NCI-H1930 (cell line): ENCODE measurements at regions not wholly inside any gene's neighbourhood (a gene's known extent, or its start where the extent isn't known, plus 50 kb on each side); places are given as distances from the start of the nearest gene placed in this dataset.

Experiments
- DNase-seq, 2 experiments: peaks; one replicate each; lab custom pipeline; 2025; lab: John Stamatoyannopoulos, UW

- DNase-seq = no peak
Observed at GRCh38 chr2:9681427-9681817, 50.6 kb upstream of the YWHAQ start.

GRCh38 chr2:9685637-9686036, 54.8 kb upstream of the YWHAQ start:
- DNase-seq = no peak

GRCh38 chr2:9686061-9686460, 55.3 kb upstream of the YWHAQ start:
- no peak for DNase-seq

- no peak for DNase-seq
Observed at GRCh38 chr2:9690252-9690651, 59.5 kb upstream of the YWHAQ start.

- no peak for DNase-seq
Observed at GRCh38 chr2:9690716-9691498, 60.1 kb upstream of the YWHAQ start.

GRCh38 chr2:9692456-9693195, 61.8 kb upstream of the YWHAQ start:
- DNase-seq = no peak

- no peak for DNase-seq
Observed at GRCh38 chr2:9693196-9693491, 62.3 kb upstream of the YWHAQ start.

- DNase-seq = no peak
Observed at GRCh38 chr2:9693646-9694045, 62.8 kb upstream of the YWHAQ start.

GRCh38 chr2:9694661-9695234, 64.0 kb upstream of the YWHAQ start:
- no peak for DNase-seq

- DNase-seq = no peak
Observed at GRCh38 chr2:9695941-9696340, 65.1 kb upstream of the YWHAQ start.

GRCh38 chr2:9696731-9697130, 65.9 kb upstream of the YWHAQ start:
- DNase-seq = no peak

- no peak for DNase-seq
Observed at GRCh38 chr2:9697909-9698308, 67.1 kb upstream of the YWHAQ start.

- DNase-seq = no peak
Observed at GRCh38 chr2:9699139-9700108, 68.6 kb upstream of the YWHAQ start.

- DNase-seq = no peak
Observed at GRCh38 chr2:9700109-9700495, 69.3 kb upstream of the YWHAQ start.

- no peak for DNase-seq
Observed at GRCh38 chr2:9702604-9703084, 71.8 kb upstream of the YWHAQ start.

- no peak for DNase-seq
Observed at GRCh38 chr2:9703085-9703678, 72.4 kb upstream of the YWHAQ start.

- no peak for DNase-seq
Observed at GRCh38 chr2:9703701-9704221, 73.0 kb upstream of the YWHAQ start.

GRCh38 chr2:9704600-9704999, 73.8 kb upstream of the YWHAQ start:
- no peak for DNase-seq

- no peak for DNase-seq
Observed at GRCh38 chr2:9705196-9705595, 74.4 kb upstream of the YWHAQ start.

GRCh38 chr2:9707008-9707407, 76.2 kb upstream of the YWHAQ start:
- DNase-seq = no peak

- no peak for DNase-seq
Observed at GRCh38 chr2:9707611-9708160, 76.9 kb upstream of the YWHAQ start.
